IMR-90 (cell line): ENCODE measurements at regions not wholly inside any gene's neighbourhood (a gene's known extent, or its start where the extent isn't known, plus 50 kb on each side); places are given as distances from the start of the nearest gene placed in this dataset.

Source experiments
- ATAC-seq: fragments of 200-7000 bp; cut with Tn5 transposase; 2 replicates; pipeline ENCODE4 v1.9.1; 2020; ENCODE audit warnings: low read depth, mild to moderate bottlenecking, moderate library complexity
- BruUV-seq: library from RNA; stranded (reverse); fragments of 400-500 nt; replicated peaks from 2 replicates; lab custom pipeline; 2021; lab: Mats Ljungman, UMichigan
- CTCF ChIA-PET: fragments of 300-600 bp; formaldehyde crosslinking; extraction: SDS; loops from one replicate; lab custom pipeline; 2021; ENCODE audit warnings: antibody characterized with exemption; lab: Yijun Ruan, JAX
- POLR2A ChIA-PET: fragments of 300-600 bp; sonication (Branson Sonifier 250); formaldehyde crosslinking; loops from one replicate; lab custom pipeline; 2022; ENCODE audit warnings: antibody characterized with exemption; ENCODE audit not compliant: unreplicated experiment; lab: Charles Lee
- DNase-seq: peaks from one replicate; pipeline ENCODE4 v3.0.0; 2013
- H2AFZ ChIP-seq: replicated peaks from 2 replicates; pipeline ENCODE3; 2013; ENCODE audit warnings: low read length, mild to moderate bottlenecking; ENCODE audit not compliant: poor library complexity
- H2AK5ac ChIP-seq: 2 replicates; pipeline ENCODE4 v1.6.1; 2013; ENCODE audit warnings: low read depth, low read length, inconsistent platforms
- H2AK9ac ChIP-seq: replicated peaks from 2 replicates; pipeline ENCODE3; 2013; ENCODE audit warnings: mild to moderate bottlenecking, low read depth, low read length, moderate library complexity; ENCODE audit not compliant: poor library complexity
- H2BK120ac ChIP-seq: 2 replicates; pipeline ENCODE4 v1.6.1; 2013; ENCODE audit warnings: low read depth, low read length, inconsistent platforms
- H2BK15ac ChIP-seq: 3 replicates; pipeline ENCODE4 v1.6.1; 2013; ENCODE audit warnings: low read depth, low read length, inconsistent platforms
- H2BK20ac ChIP-seq: 2 replicates; pipeline ENCODE4 v1.6.1; 2013; ENCODE audit warnings: low read depth, mild to moderate bottlenecking, inconsistent platforms, low read length, moderate library complexity
- H2BK5ac ChIP-seq: 2 replicates; pipeline ENCODE4 v1.6.1; 2013; ENCODE audit warnings: mild to moderate bottlenecking, low read depth, low read length, inconsistent platforms; ENCODE audit not compliant: poor library complexity, severe bottlenecking
- H3K14ac ChIP-seq: replicated peaks from 2 replicates; pipeline ENCODE4 v1.6.1; 2013; ENCODE audit warnings: low read depth, low read length, inconsistent platforms
- H3K18ac ChIP-seq: 2 replicates; pipeline ENCODE4 v1.6.1; 2013; ENCODE audit warnings: low read depth, low read length, control low read depth
- H3K23ac ChIP-seq: 2 replicates; pipeline ENCODE4 v1.6.1; 2013; ENCODE audit warnings: low read depth, low read length, inconsistent platforms
- H3K27ac ChIP-seq: 2 replicates; pipeline ENCODE4 v1.5.1; 2013; ENCODE audit warnings: mild to moderate bottlenecking, control low read depth, low read length; ENCODE audit not compliant: insufficient read depth
- H3K27me3 ChIP-seq: 2 replicates; pipeline ENCODE4 v1.6.1; 2013; ENCODE audit warnings: low read length; ENCODE audit not compliant: control insufficient read depth, insufficient read depth
- H3K36me3 ChIP-seq: 2 replicates; pipeline ENCODE4 v1.6.1; 2013; ENCODE audit warnings: low read length, mixed read lengths; ENCODE audit not compliant: control insufficient read depth, insufficient read depth
- H3K4ac ChIP-seq: 2 replicates; pipeline ENCODE4 v1.6.1; 2013; ENCODE audit warnings: low read depth, low read length, inconsistent platforms
- H3K4me1 ChIP-seq: 2 replicates; pipeline ENCODE4 v1.6.1; 2013; ENCODE audit warnings: low read length, mixed read lengths; ENCODE audit not compliant: control insufficient read depth, insufficient read depth
- H3K4me2 ChIP-seq: 2 replicates; pipeline ENCODE4 v1.6.1; 2013; ENCODE audit warnings: low read depth, mild to moderate bottlenecking, control low read depth, low read length, moderate library complexity
- H3K4me3 ChIP-seq: 2 replicates; pipeline ENCODE4 v1.5.1; 2013; ENCODE audit warnings: low read depth, mild to moderate bottlenecking, control low read depth, low read length, moderate library complexity; ENCODE audit not compliant: insufficient read depth
- H3K56ac ChIP-seq: 2 replicates; pipeline ENCODE4 v1.6.1; 2013; ENCODE audit warnings: low read length, inconsistent platforms; ENCODE audit not compliant: insufficient read depth; ENCODE audit errors: extremely low read depth
- H3K79me1 ChIP-seq, 2 experiments: 2 replicates each; pipeline ENCODE4 v1.6.1; 2013; ENCODE audit warnings: low read length in 2 of 2, inconsistent platforms in 1 of 2, low read depth in 1 of 2
- H3K9ac ChIP-seq: 2 replicates; pipeline ENCODE4 v1.6.1; 2013; ENCODE audit warnings: low read depth, low read length, control low read depth
- H3K9me1 ChIP-seq: 2 replicates; pipeline ENCODE4 v1.6.1; 2013; ENCODE audit warnings: low read length, inconsistent platforms; ENCODE audit not compliant: insufficient read depth
- H3K9me3 ChIP-seq: 2 replicates; pipeline ENCODE4 v1.6.1; 2013; ENCODE audit warnings: low read length; ENCODE audit not compliant: control insufficient read depth, insufficient read depth
- H4K20me1 ChIP-seq: 2 replicates; pipeline ENCODE4 v1.6.1; 2013; ENCODE audit warnings: low read length, inconsistent platforms; ENCODE audit not compliant: insufficient read depth
- H4K5ac ChIP-seq: 2 replicates; pipeline ENCODE4 v1.6.1; 2013; ENCODE audit warnings: mild to moderate bottlenecking, low read depth, low read length, control low read depth
- H4K8ac ChIP-seq, 2 experiments: 2 replicates each; pipeline ENCODE4 v1.6.1; 2013; ENCODE audit warnings: low read depth in 2 of 2, low read length in 2 of 2, control low read depth in 1 of 2, inconsistent platforms in 1 of 2
- H4K91ac ChIP-seq: 2 replicates; pipeline ENCODE4 v1.6.1; 2013; ENCODE audit warnings: low read depth, low read length, inconsistent platforms; ENCODE audit not compliant: insufficient read depth
- ELK1 ChIP-seq: fragments of 150-350 bp; IDR thresholded peaks from 2 replicates; pipeline ENCODE4 v1.6.1; 2016; ENCODE audit warnings: low read depth, mild to moderate bottlenecking, low read length, moderate library complexity, borderline replicate concordance
- RAD21 ChIP-seq: IDR thresholded peaks from 2 replicates; pipeline ENCODE4 v1.6.1; 2012; ENCODE audit warnings: low read length, improper control_type of control experiment
- WGBS, 2 experiments: methylation state at CpG; one replicate each; pipeline versions ENCODE4 v1.1.5 to v1.1.7; 2013; ENCODE audit warnings: missing lambda C conversion rate in 2 of 2; ENCODE audit not compliant: insufficient read length in 1 of 2; ENCODE audit errors: extremely low coverage in 2 of 2; 5-methylcytosine and 5-hydroxymethylcytosine counted together
- dilution Hi-C: fragments of 300-500 bp; cut with HindIII; formaldehyde crosslinking; loops from one replicate; pipeline ENCODE4 v1.14.3; 2018; ENCODE audit warnings: low sequenced_read_pairs; ENCODE audit not compliant: unreplicated experiment
- in situ Hi-C: fragments of 300-500 bp; cut with MboI; formaldehyde crosslinking; loops from 3 replicates; pipeline ENCODE4 v1.14.3; 2019; ENCODE audit warnings: low sequenced_read_pairs, inconsistent platforms, mixed read lengths
- intact Hi-C: fragments of 100-400 bp; cut with micrococcal nuclease; formaldehyde crosslinking; loops from 2 replicates; pipeline ENCODE4 v1.10.0; 2022
- TF ChIP-seq, protein P1 (sequence below): fragments of 150-350 bp; IDR thresholded peaks from 2 replicates; pipeline ENCODE4 v1.6.1; 2017; ENCODE audit warnings: mild to moderate bottlenecking, antibody characterized with exemption, low read length, low read depth

DNA sequence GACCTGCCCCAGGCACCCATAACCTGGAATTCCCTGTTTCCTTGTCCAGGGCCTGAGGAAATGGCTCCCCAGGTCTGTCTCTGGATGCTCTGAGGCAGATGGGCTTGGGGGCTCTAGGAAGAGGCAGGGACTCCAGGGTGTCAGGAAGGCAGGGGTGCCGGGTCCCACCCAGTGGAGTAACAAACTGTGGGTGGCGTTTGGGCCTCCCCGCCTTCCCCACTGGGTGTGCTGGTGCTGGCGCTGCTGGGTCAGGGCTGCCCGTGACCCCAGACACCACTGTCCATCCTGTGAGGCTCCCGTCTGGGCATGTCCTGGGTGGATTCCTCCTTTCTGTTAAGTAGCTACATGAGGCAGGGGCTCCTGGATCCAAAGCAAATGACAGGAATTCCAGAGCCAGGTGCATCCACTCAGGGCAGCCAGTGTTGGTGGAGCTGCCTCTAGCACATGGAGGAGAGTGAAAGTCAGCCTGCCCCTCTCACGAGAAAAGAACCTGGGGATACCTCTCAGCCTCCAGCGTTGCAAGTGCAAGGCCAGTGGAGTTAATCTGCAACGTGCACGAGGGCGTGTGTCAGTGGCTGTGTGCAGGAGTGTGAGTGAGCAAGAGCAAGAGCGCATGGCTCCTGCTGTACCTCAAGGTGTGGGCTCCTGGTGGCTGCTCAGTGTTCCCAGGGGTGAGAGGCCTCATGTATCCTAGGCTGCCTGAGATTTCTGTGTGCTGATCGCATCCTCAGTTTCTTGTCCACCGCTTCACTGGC lies 403.1 kb downstream of the TMEM121 start:
- Histone ChIP-seq H2BK15ac (no peak overlapping the region), H2AK9ac (no peak overlapping the region), H4K20me1 (no peaks in the 10 kb centered on the region), H3K9me1 (no peaks in the 10 kb centered on the region), H3K4me2 (no peak overlapping the region), H4K8ac (no peak overlapping the region), H3K27ac (no peak overlapping the region), H3K18ac (no peak overlapping the region), H3K27me3 (no peaks in the 10 kb centered on the region), H3K79me1 (no peaks in the 10 kb centered on the region), H3K23ac (no peak overlapping the region), H2BK120ac (no peak overlapping the region), H3K4ac (no peak overlapping the region), H3K9ac (no peak overlapping the region), H2BK20ac (no peak overlapping the region), H3K14ac (no peak overlapping the region), H2AK5ac (no peak overlapping the region), H2AFZ (no peak overlapping the region), H3K56ac (no peak overlapping the region), H3K4me1 (no peaks in the 10 kb centered on the region), H3K4me3 (no peak overlapping the region), H3K36me3 (no peaks in the 10 kb centered on the region), H4K5ac (no peak overlapping the region), H3K9me3 (peaks cover 43% of the 10 kb centered on the region), H4K91ac (no peak overlapping the region), H2BK5ac (no peak overlapping the region)
- ATAC-seq (no peak), DNase-seq (no peak)
- BruUV-seq = no TSS peak
- CTCF ChIA-PET = no interaction called here
- no peak for TF ChIP-seq ELK1
- no peak for TF ChIP-seq RAD21
- TF ChIP-seq, protein P1, sequence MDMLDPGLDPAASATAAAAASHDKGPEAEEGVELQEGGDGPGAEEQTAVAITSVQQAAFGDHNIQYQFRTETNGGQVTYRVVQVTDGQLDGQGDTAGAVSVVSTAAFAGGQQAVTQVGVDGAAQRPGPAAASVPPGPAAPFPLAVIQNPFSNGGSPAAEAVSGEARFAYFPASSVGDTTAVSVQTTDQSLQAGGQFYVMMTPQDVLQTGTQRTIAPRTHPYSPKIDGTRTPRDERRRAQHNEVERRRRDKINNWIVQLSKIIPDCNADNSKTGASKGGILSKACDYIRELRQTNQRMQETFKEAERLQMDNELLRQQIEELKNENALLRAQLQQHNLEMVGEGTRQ = no peak
- 74% methylated on average over 9 of the region's 14 CpGs; no CpG with 5 or more reads in 1 of the 2 experiments for whole genome bisulfite sequencing, 2 experiments
- dilution Hi-C loops = no loop called here
- POLR2A ChIA-PET = no interaction called here
- intact Hi-C loops = no loop called here
- in situ Hi-C loops = no loop called here
